SK-N-SH (cell line): ENCODE measurements at regions not wholly inside any gene's neighbourhood (a gene's known extent, or its start where the extent isn't known, plus 50 kb on each side); places are given as distances from the start of the nearest gene placed in this dataset.
A peak's percentile ranks its signal among the peaks of the same experiment; 100 is the strongest.

ENCODE experiments used
- CTCF ChIA-PET: fragments of 300-600, 350-600 bp; formaldehyde crosslinking; extraction: SDS; loops from one replicate; lab custom pipeline; 2021; lab: Yijun Ruan, JAX
- POLR2A ChIA-PET: fragments of 350-600 bp; sonication (Branson Sonifier 250); formaldehyde crosslinking; extraction: SDS; loops from one replicate; lab custom pipeline; 2020; ENCODE audit warnings: antibody characterized with exemption, inconsistent platforms; lab: Yijun Ruan, JAX
- DNase-seq: peaks from one replicate; pipeline ENCODE4 v3.0.0; 2012
- H2AFZ ChIP-seq: fragments of 200-600 bp; sonication (generic); 2 replicates; pipeline ENCODE4 v1.8.1; 2016; ENCODE audit warnings: antibody characterized with exemption, mild to moderate bottlenecking, low read depth
- H3F3A ChIP-seq: fragments of 200-600 bp; sonication (generic); replicated peaks from 2 replicates; pipeline ENCODE3; 2016; ENCODE audit warnings: antibody characterized with exemption, mild to moderate bottlenecking; ENCODE audit not compliant: insufficient read depth
- H3K27ac ChIP-seq, 2 experiments: fragments of 200-500 bp in 1 of 2; fragments of 200-600 bp in 1 of 2; sonication (Bioruptor generic) in 1 of 2; sonication (generic), shearing (Covaris generic) in 1 of 2; 2 replicates each; pipeline versions ENCODE4 v1.5.1 to v1.6.1; 2014 to 2016; ENCODE audit warnings: low read depth in 2 of 2, inconsistent platforms in 1 of 2, low read length in 1 of 2, mild to moderate bottlenecking in 1 of 2, mixed read lengths in 1 of 2
- H3K27me3 ChIP-seq: fragments of 200-600 bp; sonication (generic), shearing (Covaris generic); 2 replicates; pipeline ENCODE4 v1.6.1; 2016; ENCODE audit warnings: mixed run types; ENCODE audit not compliant: insufficient read depth
- H3K36me3 ChIP-seq, 2 experiments: fragments of 200-500 bp in 1 of 2; fragments of 200-600 bp in 1 of 2; sonication (Bioruptor generic) in 1 of 2; sonication (generic) in 1 of 2; replicated peaks in 1 of 2; 2 replicates each; pipeline versions ENCODE3 to v1.5.1; 2014 to 2016; ENCODE audit warnings: low read length in 1 of 2, mild to moderate bottlenecking in 1 of 2; ENCODE audit not compliant: insufficient read depth in 2 of 2, control insufficient read depth in 1 of 2
- H3K4me1 ChIP-seq, 2 experiments: fragments of 200-500 bp in 1 of 2; fragments of 200-600 bp in 1 of 2; sonication (Bioruptor generic) in 1 of 2; sonication (generic), shearing (Covaris generic) in 1 of 2; 2 replicates each; pipeline versions ENCODE4 v1.5.1 to v1.6.1; 2014 to 2016; ENCODE audit warnings: low read depth in 1 of 2, low read length in 1 of 2, mixed run types in 1 of 2; ENCODE audit not compliant: insufficient read depth in 2 of 2, control insufficient read depth in 1 of 2
- H3K4me2 ChIP-seq: fragments of 200-600 bp; sonication (generic), shearing (Covaris generic); 2 replicates; pipeline ENCODE4 v1.6.1; 2017; ENCODE audit warnings: mixed run types
- H3K4me3 ChIP-seq, 2 experiments: fragments of 200-500 bp in 1 of 2; fragments of 200-600 bp in 1 of 2; sonication (Bioruptor generic) in 1 of 2; sonication (generic), shearing (Covaris generic) in 1 of 2; 2 replicates each; pipeline versions ENCODE4 v1.5.1 to v1.8.1; 2014 to 2016; ENCODE audit warnings: low read depth in 2 of 2, inconsistent platforms in 1 of 2, low read length in 1 of 2, mild to moderate bottlenecking in 1 of 2, mixed read lengths in 1 of 2, moderate library complexity in 1 of 2
- H3K79me2 ChIP-seq: fragments of 200-600 bp; sonication (generic); 2 replicates; pipeline ENCODE4 v1.8.1; 2017; ENCODE audit warnings: mild to moderate bottlenecking; ENCODE audit not compliant: insufficient read depth
- H3K9ac ChIP-seq: fragments of 200-600 bp; sonication (generic); 2 replicates; pipeline ENCODE4 v1.6.1; 2017; ENCODE audit warnings: mixed run types
- H3K9me2 ChIP-seq: fragments of 200-600 bp; sonication (generic); 2 replicates; pipeline ENCODE4 v1.6.1; 2017; ENCODE audit warnings: mixed run types
- H3K9me3 ChIP-seq: fragments of 200-600 bp; sonication (generic); 2 replicates; pipeline ENCODE4 v1.6.1; 2017; ENCODE audit warnings: mixed run types, mild to moderate bottlenecking, moderate library complexity
- H4K20me1 ChIP-seq: fragments of 200-600 bp; sonication (generic); 2 replicates; pipeline ENCODE4 v1.6.1; 2017; ENCODE audit warnings: mild to moderate bottlenecking, mixed run types; ENCODE audit not compliant: insufficient read depth
- EP300 ChIP-seq, 2 experiments: IDR thresholded peaks; 2 replicates each; pipeline versions ENCODE4 v1.4.0 to v1.6.1; 2012; ENCODE audit warnings: borderline replicate concordance in 1 of 2, low read depth in 1 of 2, low read length in 1 of 2
- EZH2phosphoT487 ChIP-seq: fragments of 200-600 bp; sonication (generic); IDR thresholded peaks from 2 replicates; pipeline ENCODE4 v1.6.1; 2017; ENCODE audit warnings: low read depth, mixed run types, mild to moderate bottlenecking, antibody characterized with exemption, moderate library complexity, borderline replicate concordance
- FOXJ3 ChIP-seq: sonication (generic); formaldehyde crosslinking; IDR thresholded peaks from 2 replicates; pipeline ENCODE4 v1.5.1; 2020; ENCODE audit warnings: mild to moderate bottlenecking, missing genetic modification reagents
- GABPA ChIP-seq: IDR thresholded peaks from 2 replicates; pipeline ENCODE4 v1.4.0; 2012; ENCODE audit warnings: low read depth, mild to moderate bottlenecking
- GATA2 ChIP-seq: sonication (generic); formaldehyde crosslinking; IDR thresholded peaks from 2 replicates; pipeline ENCODE4 v1.5.0; 2020; ENCODE audit warnings: mild to moderate bottlenecking, missing genetic modification reagents
- MAX ChIP-seq: IDR thresholded peaks from 2 replicates; pipeline ENCODE4 v1.4.0; 2012; ENCODE audit warnings: low read depth
- MEF2A ChIP-seq: IDR thresholded peaks from 2 replicates; pipeline ENCODE4 v1.4.0; 2012; ENCODE audit warnings: low read depth, borderline replicate concordance
- REST ChIP-seq: IDR thresholded peaks from 2 replicates; pipeline ENCODE4 v1.6.1; 2012; ENCODE audit warnings: mild to moderate bottlenecking, low read depth, low read length, moderate library complexity
- RFX5 ChIP-seq: IDR thresholded peaks from 2 replicates; pipeline ENCODE4 v1.6.1; 2012; ENCODE audit warnings: mild to moderate bottlenecking, improper control_type of control experiment, low read length
- TCF12 ChIP-seq: IDR thresholded peaks from 2 replicates; pipeline ENCODE4 v1.4.0; 2012
- TEAD4 ChIP-seq: IDR thresholded peaks from 2 replicates; pipeline ENCODE4 v1.4.0; 2012; ENCODE audit warnings: mild to moderate bottlenecking, borderline replicate concordance; ENCODE audit not compliant: insufficient read depth
- YY1 ChIP-seq: IDR thresholded peaks from 2 replicates; pipeline ENCODE4 v1.4.0; 2012; ENCODE audit warnings: low read depth, mild to moderate bottlenecking
- WGBS: methylation state at CpG from one replicate; pipeline ENCODE4 v1.1.6; 2017; ENCODE audit warnings: low lambda C conversion rate; 5-methylcytosine and 5-hydroxymethylcytosine counted together
- TF ChIP-seq, protein P1 (sequence below): IDR thresholded peaks from 2 replicates; pipeline ENCODE4; 2012

DNA sequence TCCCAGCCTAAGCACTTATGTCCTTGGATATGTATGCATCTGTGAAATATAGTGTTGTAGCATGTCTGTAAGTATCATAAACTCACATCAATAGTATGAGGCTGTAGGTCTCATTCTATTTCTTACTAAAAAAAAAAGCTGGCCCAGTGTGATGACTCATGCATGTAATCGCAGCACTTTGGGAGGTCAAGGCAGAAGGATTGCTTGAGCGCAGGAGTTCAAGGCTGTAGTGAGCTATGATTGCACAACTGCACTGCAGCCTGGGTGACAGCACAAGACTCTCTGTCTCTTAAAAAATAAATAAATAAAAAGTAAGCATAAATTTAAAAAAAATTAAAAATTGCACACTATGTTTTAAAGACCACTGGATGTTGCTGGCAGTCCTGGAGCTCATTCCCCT is 79.1 kb upstream of the SPATA13 start:
- CTCF ChIA-PET: interaction anchor here (1.0 to 1.1 kb wide), 2 partner anchors 61 to 137 kb away, joined by 3 read pairs; no protein-coding TSS in a partner anchor
- POLR2A ChIA-PET: no interaction called here
- 88% methylated on average over 2 of the region's 2 CpGs for WGBS

GRCh38 chr13:24083141-24083540 is 77.4 kb upstream of the SPATA13 start:
- H3K27ac ChIP-seq: no peak overlapping the region
- no peaks in the 10 kb centered on the region for H3K79me2 ChIP-seq
- WGBS: 100% methylated on average over 2 of the region's 5 CpGs
- H3K4me2 ChIP-seq: no peak overlapping the region
- no peaks in the 10 kb centered on the region for H3K27me3 ChIP-seq
- H3F3A ChIP-seq: no peaks in the 10 kb centered on the region
- no peaks in the 10 kb centered on the region for H4K20me1 ChIP-seq
- H3K36me3 ChIP-seq: no peaks in the 10 kb centered on the region
- TF ChIP-seq EP300 (IDR thresholded peaks at IDR 0.05; ENCODE audit: borderline replicate concordance in 1 of 2, low read depth in 1 of 2, low read length in 1 of 2) (no peak), EZH2phosphoT487 (no peak), MAX (no peak)
- H3K9ac ChIP-seq: no peak overlapping the region
- no peaks in the 10 kb centered on the region for H3K9me3 ChIP-seq
- no peak for DNase-seq
- H3K4me3 ChIP-seq: no peak overlapping the region; a peak in 1 of 4 replicates
- H3K4me1 ChIP-seq: no peaks in the 10 kb centered on the region; a peak in 1 of 4 replicates
- H2AFZ ChIP-seq: no peak overlapping the region
- H3K9me2 ChIP-seq: no peaks in the 10 kb centered on the region
- CTCF ChIA-PET: interaction anchor here (1.6 to 1.7 kb wide), 2 partner anchors 17 to 29 kb away, joined by 3 read pairs; no protein-coding TSS in a partner anchor
- POLR2A ChIA-PET: no interaction called here

More for the DNA sequence above, 79.1 kb upstream of the SPATA13 start:
- H3K79me2 ChIP-seq: no peaks in the 10 kb centered on the region
- TF ChIP-seq GABPA: no peak
- TF ChIP-seq RFX5: no peak
- no peak for TF ChIP-seq TCF12
- no peak for TF ChIP-seq FOXJ3 (CRISPR knock-in tag)
- no peak for TF ChIP-seq MEF2A
- no peaks in the 10 kb centered on the region for H3K9me3 ChIP-seq
- H4K20me1 ChIP-seq: no peaks in the 10 kb centered on the region
- H3K4me3 ChIP-seq: no peak overlapping the region
- H3K9me2 ChIP-seq: no peaks in the 10 kb centered on the region
- H3K27ac ChIP-seq: no peak overlapping the region
- no peaks in the 10 kb centered on the region for H3K36me3 ChIP-seq
- H3K4me2 ChIP-seq: no peak overlapping the region
- H3F3A ChIP-seq: no peaks in the 10 kb centered on the region
- no peaks in the 10 kb centered on the region for H3K27me3 ChIP-seq
- no peak overlapping the region for H3K9ac ChIP-seq
- H2AFZ ChIP-seq: no peak overlapping the region
- no peak for DNase-seq
- H3K4me1 ChIP-seq: no peaks in the 10 kb centered on the region; a peak in 1 of 4 replicates

GRCh38 chr13:24083722-24084421 is 76.6 kb upstream of the SPATA13 start:
- Histone ChIP-seq H2AFZ (no peak overlapping the region), H3K4me2 (no peak overlapping the region), H3K9ac (no peak overlapping the region), H3K9me3 (no peaks in the 10 kb centered on the region), H3F3A (no peaks in the 10 kb centered on the region), H3K4me1 (no peaks in the 10 kb centered on the region; a peak in 1 of 4 replicates), H3K27me3 (no peaks in the 10 kb centered on the region), H4K20me1 (no peaks in the 10 kb centered on the region), H3K27ac (no peak overlapping the region), H3K9me2 (no peaks in the 10 kb centered on the region), H3K79me2 (no peaks in the 10 kb centered on the region), H3K4me3 (no peak overlapping the region; a peak in 1 of 4 replicates), H3K36me3 (no peaks in the 10 kb centered on the region)
- ChIA-PET CTCF (interaction anchor here (1.6 to 1.7 kb wide), 2 partner anchors 16 to 30 kb away, joined by 3 read pairs; no protein-coding TSS in a partner anchor), POLR2A (no interaction called here)
- DNase-seq: peak; percentile 24
- 72% methylated on average over 15 of the region's 15 CpGs for WGBS
- TF ChIP-seq TEAD4: no peak
- TF ChIP-seq REST: no peak
- no peak for TF ChIP-seq MEF2A
- no peak for TF ChIP-seq GATA2 (CRISPR knock-in tag)
- TF ChIP-seq GABPA: no peak
- TF ChIP-seq, protein P1, sequence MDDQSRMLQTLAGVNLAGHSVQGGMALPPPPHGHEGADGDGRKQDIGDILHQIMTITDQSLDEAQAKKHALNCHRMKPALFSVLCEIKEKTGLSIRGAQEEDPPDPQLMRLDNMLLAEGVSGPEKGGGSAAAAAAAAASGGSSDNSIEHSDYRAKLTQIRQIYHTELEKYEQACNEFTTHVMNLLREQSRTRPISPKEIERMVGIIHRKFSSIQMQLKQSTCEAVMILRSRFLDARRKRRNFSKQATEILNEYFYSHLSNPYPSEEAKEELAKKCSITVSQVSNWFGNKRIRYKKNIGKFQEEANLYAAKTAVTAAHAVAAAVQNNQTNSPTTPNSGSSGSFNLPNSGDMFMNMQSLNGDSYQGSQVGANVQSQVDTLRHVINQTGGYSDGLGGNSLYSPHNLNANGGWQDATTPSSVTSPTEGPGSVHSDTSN: no peak
- no peak for TF ChIP-seq FOXJ3 (CRISPR knock-in tag)
- TF ChIP-seq EZH2phosphoT487: no peak
- no peak for TF ChIP-seq YY1
